Coronary artery (tissue), 2 donors: ENCODE measurements at regions not wholly inside any gene's neighbourhood (a gene's known extent, or its start where the extent isn't known, plus 50 kb on each side); places are given as distances from the start of the nearest gene placed in this dataset.
"Not testable (repeated sequence)": the region's sequence is repeated elsewhere in the genome, so short reads cannot be mapped to it uniquely, and the experiment has no call there.

Experiments
- DNase-seq: peaks from one replicate; pipeline ENCODE4 v3.0.0-alpha.2; 2017; ENCODE audit warnings: low spot score
- H3K27ac ChIP-seq, 2 donors: fragments of 200-600 bp; sonication (generic); one replicate each; pipeline ENCODE4 v1.5.1; 2016 to 2019
- H3K4me3 ChIP-seq: fragments of 200-600 bp; sonication (generic); 2 replicates; pipeline ENCODE4 v1.5.1; 2016; ENCODE audit warnings: mild to moderate bottlenecking, moderate library complexity
- CTCF ChIP-seq: fragments of 200-600 bp; sonication (generic); IDR thresholded peaks from one replicate; pipeline ENCODE4 v1.5.1; 2019; ENCODE audit warnings: antibody characterized with exemption

GRCh38 chr5:179451828-179452196 is 98.5 kb upstream of the RUFY1 start:
- TF ChIP-seq CTCF, result no peak
- DNase-seq, result no peak
- Histone ChIP-seq H3K4me3 (no peak overlapping the region), H3K27ac (no peak overlapping the region)

GRCh38 chr5:179451114-179451827 is 99.1 kb upstream of the RUFY1 start:
- Histone ChIP-seq H3K27ac (no peak overlapping the region), H3K4me3 (no peak overlapping the region)
- TF ChIP-seq CTCF, result no peak
- DNase-seq, result no peak

- not testable (repeated sequence) for DNase-seq, H3K27ac ChIP-seq, H3K4me3 ChIP-seq
Measured at GRCh38 chr5:179449950-179450349, 100.4 kb upstream of the RUFY1 start.

GRCh38 chr5:179448282-179448681 is 102.1 kb upstream of the RUFY1 start:
- not testable (repeated sequence) for H3K27ac ChIP-seq, H3K4me3 ChIP-seq, DNase-seq

- not testable (repeated sequence) for H3K27ac ChIP-seq, H3K4me3 ChIP-seq, DNase-seq
Measured at GRCh38 chr5:179442289-179442688, 97.0 kb upstream of the ADAMTS2 start.

GRCh38 chr5:179439181-179439985 is 94.1 kb upstream of the ADAMTS2 start:
- no peak for TF ChIP-seq CTCF
- DNase-seq, result no peak
- H3K4me3 ChIP-seq, result no peak overlapping the region
- no peak overlapping the region for H3K27ac ChIP-seq

GRCh38 chr5:179438461-179438860 is 93.2 kb upstream of the ADAMTS2 start:
- Histone ChIP-seq H3K4me3 (no peak overlapping the region), H3K27ac (no peak overlapping the region)
- no peak for DNase-seq
- no peak for TF ChIP-seq CTCF

- no peak for DNase-seq
- no peak overlapping the region for H3K27ac ChIP-seq
- TF ChIP-seq CTCF, result no peak
- no peak overlapping the region for H3K4me3 ChIP-seq
Measured at GRCh38 chr5:179438011-179438441, 92.8 kb upstream of the ADAMTS2 start.
